GM18907 (cell line): ENCODE measurements at regions not wholly inside any gene's neighbourhood (a gene's known extent, or its start where the extent isn't known, plus 50 kb on each side); places are given as distances from the start of the nearest gene placed in this dataset.
"Not testable (repeated sequence)": the region's sequence is repeated elsewhere in the genome, so short reads cannot be mapped to it uniquely, and the experiment has no call there.

ENCODE experiments used
- ATAC-seq: cut with Tn5 transposase; IDR thresholded peaks from one replicate; pipeline ENCODE4 v1.9.1; 2021; ENCODE audit warnings: mild to moderate bottlenecking, moderate library complexity; ENCODE audit not compliant: unreplicated experiment

DNA sequence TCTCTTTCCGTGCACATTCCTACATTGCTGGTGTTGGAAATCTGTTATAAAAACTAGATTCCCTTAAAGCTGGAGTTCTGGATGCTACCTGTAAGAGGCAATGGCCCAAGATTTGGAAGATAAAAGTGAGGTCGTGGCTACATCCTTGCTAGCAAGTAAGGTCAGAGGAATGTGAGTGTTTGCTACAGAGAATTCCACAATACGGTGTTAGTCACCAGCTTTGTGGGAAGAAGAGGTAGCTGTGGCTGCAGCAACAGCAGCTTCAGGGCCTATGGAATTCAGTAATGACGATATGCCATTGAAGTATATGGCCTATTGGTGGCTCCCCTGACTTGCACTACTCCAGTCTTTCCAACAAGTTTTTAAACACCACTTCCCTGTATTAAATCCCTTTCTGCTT lies 227.7 kb upstream of the TMEM260 start:
- ATAC-seq: no peak

DNA sequence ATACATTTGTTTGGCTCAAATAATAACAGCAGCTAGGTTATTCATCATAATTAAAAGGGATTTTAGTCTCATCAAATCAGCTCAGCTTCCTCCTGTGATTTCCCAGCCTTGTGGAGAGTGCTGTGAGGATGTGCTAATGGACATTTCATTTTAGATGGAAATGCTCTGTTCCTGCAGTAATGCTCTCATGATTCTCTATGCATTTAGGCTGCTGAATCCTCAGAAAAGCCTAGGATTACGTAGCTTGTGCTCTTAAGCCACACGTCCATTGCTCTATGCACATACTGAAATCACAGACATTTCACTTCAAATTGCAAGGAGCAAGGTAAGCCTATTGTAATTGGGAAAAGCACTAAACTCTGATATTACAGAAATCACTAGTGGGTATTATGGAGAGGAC lies 226.6 kb upstream of the TMEM260 start:
- ATAC-seq: no peak

DNA sequence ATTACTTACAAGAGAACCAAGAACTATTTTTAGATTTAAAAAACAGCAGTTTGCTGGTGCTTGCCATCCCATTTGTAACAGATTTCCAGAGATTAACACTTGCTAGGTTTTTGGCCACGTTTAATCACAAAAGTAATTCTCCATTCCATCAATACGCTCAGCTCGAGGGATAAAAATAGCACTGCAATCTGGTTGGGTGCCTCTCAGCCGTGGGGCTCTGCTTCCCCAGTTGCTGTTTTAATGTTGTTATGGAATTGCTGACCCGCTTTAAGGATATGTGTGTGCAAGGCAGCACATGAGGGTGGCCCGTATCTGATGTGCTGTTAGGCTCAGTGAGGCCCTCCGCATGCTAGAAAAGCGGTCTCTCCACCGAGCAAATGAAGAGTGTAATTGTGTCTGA lies 222.2 kb upstream of the TMEM260 start:
- no peak for ATAC-seq

DNA sequence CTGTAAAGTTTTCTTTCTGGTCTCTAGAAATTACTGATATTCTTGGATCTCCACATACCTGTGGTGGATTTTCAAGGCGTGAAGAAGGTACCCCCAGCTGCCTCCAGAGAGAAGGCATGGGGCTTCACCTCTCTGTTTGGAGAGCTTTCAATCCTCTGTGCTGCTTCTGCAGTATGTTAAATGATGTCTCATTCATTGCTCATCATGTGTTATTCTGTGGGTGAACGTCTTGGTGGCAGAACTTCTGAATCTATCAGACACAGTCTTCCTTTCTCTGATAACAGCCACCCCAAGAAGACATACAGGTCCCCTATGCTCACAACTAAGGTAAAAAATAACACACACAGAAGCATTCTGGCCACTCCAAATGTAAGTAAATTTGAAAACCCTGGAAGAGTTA lies 221.3 kb upstream of the TMEM260 start:
- no peak for ATAC-seq

DNA sequence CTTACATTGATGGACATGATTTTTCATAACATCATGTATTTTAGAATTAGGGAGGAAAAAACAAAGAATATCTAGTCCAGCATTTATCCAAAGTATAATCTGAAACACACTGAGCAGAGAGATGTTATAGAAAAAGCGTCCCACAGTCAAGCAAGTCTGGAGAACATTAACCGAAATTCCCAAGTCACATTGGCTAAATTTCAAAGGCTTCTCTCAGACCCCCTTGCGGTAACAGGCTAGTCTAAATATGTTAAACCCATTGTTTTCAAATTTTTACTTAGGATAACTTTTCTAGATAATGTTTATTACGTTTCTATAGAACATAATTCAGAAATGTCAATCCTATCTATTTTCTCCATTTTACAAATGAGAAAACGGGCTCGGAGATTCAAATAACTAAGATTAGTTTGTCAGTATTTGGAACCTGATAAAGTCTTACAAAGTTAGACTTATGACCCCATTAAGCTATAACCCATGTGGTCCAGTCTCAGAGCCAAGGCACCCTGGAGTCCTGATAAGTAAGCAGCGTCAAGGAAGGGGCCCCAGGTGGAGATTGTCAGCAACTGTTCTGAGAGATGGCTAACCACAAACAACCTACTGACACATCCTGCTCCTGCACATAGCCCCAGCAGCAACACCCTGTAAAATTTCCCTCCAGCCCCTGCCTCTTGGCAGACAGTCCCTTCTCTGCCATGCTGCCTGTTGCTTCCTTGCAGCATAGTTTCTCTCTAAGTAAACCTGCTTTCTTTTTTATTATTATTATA lies 220.6 kb upstream of the TMEM260 start:
- peak; percentile 98 for ATAC-seq

DNA sequence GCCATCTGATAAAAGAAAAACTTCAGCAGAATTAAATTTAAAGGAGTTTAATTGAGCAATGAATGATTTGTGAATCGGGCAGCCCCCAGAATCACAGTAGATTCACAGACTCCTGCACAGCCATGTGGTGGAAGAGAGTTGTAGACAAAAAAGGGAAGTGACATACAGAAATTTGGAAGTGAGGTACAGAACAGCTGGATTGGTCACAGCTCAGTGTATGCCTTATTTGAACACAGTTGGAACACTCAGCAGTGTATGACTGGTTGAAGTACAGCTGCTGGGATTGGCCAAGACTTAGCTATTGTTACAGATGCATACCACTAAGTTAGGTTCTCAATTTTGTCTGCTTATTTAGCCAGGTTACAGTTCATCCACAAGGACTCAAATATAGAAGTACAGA lies 213.9 kb upstream of the TMEM260 start:
- not testable (repeated sequence) for ATAC-seq

DNA sequence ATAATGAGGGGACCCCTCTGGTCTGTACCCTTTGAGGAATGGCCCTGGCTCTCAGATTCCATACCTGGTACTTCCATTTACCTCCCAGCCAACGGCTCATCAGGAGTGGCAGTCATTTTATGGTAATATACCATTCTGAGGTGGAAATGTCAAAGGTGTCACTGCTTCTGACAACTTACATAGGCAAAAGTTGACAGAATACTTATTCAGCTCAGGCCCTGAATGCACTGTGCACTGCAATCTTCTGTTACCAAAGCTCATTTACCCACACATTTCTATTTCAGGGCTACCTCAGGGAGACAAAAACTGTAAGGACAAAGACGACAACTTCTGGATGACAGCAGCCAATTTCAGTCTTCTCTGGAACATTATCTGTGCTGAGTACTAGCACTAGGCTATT lies 212.2 kb upstream of the TMEM260 start:
- no peak for ATAC-seq

DNA sequence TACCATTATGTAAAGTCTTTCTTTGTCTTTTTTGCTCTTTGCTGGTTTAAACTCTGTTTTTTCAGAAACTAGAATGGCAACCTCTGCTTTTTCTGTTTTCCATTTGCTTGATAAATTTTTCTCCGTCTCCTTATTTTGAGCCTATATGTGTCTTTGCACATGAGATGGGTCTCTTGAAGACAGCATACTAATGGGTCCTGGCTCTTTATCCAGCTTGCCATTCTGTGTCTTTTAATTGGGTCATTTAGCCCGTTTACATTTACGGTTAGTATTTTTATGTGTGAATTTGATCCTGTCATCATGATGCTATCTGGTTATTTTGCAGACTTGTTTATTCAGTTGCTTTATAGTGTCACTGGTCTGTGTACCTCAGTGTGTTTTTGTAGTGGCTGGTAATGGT lies 207.9 kb upstream of the TMEM260 start:
- no peak for ATAC-seq

DNA sequence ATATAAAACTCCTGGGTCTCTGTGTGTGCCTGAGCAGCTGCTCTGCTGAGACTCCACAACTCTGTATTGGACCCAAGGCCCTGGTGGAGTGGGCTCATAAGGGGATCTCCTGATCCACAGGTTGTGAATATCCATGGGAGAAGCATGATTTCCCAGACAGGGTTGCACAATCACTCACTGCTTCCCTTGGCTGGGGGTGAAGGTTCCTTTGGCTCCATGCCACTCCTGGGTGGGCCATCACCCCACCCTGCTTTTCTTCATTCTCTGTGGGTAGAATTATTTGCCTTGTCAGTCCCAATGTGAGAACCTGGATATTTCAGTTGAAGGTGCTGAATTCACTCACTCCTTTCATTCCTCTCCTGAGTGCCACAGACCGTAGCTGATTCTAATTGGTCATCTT lies 205.2 kb upstream of the TMEM260 start:
- no peak for ATAC-seq

DNA sequence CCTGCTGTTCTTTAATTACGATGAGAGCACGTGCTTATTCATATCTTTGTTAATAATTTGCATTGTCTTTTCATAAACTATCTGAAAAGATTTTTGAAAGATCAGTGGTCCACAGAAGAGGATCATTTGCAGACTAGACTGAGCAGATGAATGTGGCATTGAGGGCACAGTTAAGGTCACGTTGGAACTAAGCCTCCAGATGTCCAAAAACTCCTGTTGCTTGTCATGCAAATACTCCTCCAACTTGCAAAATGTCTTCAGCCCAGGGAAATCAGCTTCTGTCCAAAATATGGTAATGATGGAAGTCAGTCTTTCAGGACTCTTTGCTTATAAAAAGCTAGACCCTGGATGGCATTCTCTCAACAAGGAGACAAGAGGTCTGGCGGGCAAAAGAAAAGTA lies 201.6 kb upstream of the TMEM260 start:
- no peak for ATAC-seq

DNA sequence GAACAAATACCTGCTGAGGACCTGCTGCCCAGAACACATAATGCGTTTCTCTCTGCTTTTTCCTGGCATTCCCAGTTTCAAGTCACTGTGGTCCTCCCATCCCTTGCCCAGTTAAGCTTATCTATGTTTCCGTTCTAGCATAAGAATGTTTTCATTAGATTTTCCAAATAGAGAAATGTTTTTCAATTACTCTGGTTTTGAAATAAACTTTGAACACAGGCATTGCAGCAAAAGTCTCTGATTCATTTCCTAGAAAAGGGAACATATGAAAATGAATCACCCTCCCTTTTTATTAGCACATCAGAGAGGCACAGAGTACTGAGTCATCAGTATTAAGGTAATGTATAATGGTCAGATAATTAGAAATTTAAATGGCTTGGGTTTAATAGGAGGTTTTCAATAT lies 201.1 kb upstream of the TMEM260 start:
- no peak for ATAC-seq

DNA sequence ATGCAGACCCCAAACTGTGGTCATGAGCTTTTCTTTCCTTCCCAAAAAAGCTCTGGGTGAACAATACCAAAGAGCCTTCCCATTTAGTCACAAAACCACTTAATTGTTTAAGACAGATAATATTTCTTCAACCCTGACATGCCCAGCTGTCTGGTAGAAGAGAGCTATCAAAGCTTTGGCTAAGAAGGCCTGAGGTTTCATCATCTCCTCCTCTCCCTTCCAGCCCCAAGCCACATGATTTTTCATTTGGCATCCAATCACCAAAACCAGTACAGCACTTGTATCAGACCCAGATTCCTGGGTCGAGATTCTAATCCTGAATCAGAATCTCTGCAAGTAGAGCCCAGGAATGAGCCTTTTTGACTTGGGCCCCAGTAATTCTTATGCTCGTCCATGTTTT lies 199.6 kb upstream of the TMEM260 start:
- no peak for ATAC-seq

DNA sequence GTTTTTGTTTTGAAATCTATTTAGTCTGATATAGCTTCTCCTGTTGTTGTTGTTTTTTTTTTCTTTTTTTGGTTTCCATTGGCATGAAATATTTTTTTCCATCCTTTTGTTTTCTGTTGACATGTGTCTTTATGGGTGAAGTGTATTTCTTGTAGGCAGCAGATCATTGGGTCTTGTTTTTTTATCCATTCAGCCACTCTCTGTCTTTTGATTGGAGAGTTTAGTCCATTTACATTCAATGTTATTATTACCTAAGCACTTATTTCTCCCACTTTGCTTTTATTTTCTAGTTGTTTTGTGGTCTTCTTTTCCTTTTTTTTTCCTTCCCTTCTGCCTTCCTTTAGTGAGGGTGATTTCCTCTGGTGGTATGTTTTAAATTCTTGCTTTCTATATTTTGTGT lies 193.6 kb upstream of the TMEM260 start:
- no peak for ATAC-seq

DNA sequence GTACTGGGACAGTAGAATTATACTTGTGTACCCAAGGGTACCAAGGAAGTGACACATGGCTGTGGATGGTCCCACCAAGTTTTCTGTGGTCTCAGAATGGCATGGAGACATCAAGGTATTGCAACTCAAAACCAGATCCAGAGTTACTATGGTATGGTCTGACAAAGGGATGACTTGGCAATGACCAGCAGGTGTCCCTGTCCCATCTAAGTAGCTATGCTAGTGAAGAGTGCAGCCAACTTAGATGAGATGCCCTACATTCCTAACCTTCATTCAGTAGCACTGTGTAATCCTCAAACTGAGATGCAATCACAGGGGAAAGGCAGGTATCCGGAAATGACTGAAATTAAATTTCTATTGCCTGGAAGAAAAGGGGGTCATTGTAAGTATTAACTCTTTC lies 188.7 kb upstream of the TMEM260 start:
- ATAC-seq: no peak

DNA sequence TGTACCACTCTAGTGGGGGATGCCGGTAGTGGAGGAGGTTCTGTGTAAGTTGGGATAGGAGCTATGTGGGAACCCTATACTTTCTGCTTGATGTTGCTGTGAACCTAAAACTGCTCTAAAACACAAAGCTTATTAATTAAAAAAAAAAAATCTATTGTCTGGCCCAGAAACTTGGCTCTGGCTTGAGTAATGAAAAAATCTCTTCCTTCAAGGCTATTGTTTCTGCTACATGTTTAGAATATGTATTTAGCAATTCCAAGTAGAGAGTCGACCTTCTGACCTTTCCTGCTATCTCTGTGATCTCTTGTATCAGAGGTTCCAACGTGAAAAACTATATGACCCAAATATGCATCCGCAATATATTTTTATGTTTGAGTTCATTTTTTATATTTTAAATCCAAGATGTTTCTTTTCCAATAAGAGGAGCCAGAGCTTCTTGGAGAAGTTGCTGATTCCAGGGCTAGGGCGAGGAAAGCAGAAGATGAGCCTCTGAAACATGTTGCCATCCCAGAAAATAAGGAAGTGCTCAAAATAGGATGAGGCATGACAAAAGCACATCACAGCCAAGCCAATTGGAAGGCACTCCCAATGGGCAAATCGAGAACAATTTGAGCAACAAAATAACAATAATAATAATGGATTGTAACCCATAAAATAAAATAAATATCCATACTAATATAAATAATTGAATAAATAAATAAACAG lies 184.6 kb upstream of the TMEM260 start:
- ATAC-seq: no peak

DNA sequence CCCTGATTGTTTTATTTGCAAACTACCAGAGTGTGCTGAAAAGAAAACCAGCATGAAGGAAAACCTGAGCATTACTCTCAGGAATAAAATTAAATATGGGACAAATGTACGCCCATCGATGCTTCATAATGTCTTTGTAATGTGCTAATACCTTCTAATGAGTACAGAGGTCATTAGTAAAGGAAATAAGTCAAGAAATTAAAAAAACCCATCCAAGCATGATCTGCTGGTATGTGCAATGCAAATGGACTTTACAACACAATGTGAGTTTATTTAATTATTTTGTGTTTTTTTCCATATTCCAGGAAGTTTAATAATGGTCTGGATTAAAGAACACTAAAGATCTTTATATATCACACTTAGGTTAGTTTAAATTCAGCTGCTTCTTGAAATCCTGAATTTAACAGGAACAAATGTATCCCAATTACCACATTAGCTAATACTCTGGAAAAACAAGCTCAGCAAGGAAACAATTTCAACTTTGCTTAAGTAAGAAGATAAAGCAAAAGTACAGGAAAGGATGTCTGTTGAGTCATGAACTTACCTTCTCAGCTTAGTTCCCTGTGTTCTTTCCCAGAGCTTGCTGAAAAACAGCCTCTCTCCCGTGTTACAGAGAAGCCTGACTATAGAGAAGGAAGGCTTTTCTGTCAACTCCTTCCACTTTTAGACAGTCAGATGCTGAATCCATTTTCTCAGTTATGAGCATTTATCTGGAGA lies 179.3 kb upstream of the TMEM260 start:
- no peak for ATAC-seq

DNA sequence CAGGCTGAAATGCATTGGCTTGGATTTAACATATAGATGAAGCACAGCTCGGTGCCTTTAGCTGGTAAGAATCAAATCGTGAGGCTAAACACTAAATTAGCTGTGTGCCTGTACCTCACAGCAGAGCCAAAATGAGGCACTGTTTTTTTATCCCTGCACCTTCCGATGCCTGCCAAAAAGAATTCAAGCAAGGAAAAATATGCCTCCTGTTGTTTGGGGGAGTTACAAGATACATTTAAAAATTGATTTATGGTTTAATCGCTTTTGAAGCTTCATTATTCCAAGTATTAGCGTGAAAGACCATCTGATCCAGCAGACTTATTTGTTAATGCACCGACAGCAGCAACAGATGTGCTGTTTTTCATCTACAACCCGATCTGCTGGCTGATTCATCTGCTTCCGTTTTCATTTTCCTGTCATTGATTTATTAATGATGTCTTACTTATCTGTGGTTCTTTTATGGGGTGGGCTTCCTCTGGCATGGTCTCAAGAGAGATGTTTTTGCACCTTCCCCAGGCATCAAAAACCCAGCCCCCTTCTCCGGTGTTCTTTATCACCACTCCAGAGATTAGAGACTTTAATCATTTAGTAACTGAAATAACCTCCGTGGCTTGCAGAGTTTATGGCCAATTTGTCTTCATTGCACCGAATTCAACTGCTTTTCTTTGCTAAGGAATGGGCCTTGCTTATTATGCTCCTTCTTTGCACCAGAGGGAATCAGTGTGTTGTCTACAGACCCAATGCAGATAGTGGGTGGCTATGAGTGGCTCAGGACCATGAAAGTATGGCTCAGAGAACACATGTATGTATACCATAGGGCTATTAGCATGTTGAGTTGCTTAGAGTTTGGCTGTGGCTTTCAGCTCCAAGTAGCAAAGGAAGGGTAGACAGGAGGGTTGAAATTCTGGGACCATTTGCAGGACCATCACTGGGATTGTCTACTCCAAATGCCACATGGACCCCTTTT lies 166.8 kb upstream of the TMEM260 start:
- no peak for ATAC-seq

DNA sequence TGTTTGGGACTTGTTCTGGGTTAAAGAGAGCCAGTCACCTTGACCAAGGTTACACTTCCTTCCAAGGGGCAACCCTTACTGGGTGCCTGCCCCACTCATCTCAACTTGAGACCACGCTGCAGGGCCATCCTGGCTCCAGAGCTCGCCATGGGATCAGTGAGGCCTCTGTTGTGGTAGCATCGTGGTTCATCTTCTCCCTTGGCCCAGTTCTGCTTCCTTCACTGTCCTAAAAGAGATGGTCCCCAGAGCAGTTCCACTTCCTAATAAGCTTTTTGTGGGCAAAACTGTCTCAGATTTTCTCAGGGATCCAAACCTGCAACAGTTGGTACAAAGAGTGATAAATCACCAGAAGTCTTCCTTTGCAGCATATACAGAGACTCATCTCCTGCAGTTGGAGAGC lies 165.9 kb upstream of the TMEM260 start:
- ATAC-seq: no peak

DNA sequence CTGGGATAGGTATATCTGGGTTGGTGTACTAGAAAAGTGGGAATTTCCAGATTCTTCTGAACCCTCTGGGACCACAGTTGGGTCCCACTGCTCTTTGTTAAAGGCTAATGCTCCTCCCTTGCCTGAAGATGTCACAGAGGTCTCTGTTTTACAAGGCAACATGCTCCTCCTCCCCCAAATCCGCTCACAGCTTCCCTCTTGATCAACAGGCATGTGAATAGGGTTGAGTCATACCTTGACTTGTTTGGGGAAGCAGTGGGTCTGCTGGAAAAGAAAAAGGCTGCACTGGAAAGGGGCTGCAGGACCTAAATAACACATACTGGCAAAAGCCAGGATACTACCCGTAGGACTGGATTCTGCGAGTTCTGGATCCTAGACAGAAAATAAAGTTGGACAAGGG lies 165.4 kb upstream of the TMEM260 start:
- ATAC-seq: no peak

DNA sequence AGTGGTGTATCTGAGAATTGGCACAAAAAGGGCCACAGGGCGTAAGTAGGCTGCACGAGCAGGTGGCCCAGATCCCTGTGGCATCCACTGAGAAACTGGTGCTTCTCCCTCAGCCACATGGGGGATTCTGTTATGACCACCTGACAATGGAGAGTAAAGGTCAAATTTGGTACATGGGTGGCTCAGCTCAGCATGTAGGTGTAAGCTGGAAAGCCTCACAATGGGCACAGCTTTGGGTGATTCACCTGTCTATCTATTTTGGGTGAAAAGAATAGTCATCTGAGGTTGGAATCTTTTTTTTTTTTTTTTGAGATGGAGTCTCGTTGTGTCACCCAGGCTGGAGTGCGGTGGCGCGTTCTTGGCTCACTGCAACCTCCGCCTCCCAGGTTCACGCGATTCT lies 163.4 kb upstream of the TMEM260 start:
- ATAC-seq: no peak

DNA sequence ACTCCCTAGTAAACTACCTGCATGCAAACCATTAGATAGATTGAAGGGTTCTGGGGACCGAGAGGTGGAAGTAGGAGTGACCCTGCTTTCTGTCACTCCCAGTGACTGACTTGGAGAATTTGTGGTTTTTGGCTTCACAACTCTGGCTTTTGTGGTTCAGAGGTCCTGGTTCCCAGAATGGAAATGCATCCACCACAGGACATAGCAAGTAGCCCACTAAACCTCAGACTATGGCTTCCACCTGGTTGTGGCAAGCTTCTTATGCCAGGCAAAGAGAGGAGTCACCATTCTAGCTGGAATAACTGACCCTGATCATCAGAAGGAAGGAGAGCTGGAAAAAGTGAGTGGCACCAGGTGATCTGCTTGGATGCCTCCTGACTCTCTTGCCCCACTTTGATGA lies 162.4 kb upstream of the TMEM260 start:
- no peak for ATAC-seq
